ENCODE measurements at regions not wholly inside any gene's neighbourhood (a gene's known extent, or its start where the extent isn't known, plus 50 kb on each side); places are given as distances from the start of the nearest gene placed in this dataset.

DNA sequence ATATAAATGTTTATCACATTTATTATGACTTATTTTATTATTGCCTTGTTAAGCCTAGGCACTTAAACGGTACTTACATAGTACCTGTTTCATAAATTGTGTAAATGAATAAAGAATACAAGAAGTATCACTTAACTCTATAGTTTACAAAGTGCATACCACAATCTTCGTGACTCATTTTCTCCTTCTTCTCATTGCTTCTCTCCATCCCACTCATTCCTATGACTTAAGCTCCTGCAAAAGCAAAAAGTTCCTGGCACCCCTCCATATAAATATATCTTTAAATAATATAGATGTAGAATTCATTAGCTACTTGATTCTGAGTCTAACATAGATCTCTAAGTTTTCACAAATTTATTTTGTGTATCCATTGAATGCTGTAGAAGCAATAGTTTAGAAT is 1382.0 kb upstream of the CELF2 start:
- Histone ChIP-seq H3K27ac (ENCODE audit: low read length) (no peak overlapping the region), H3K9me3 (ENCODE audit: insufficient read depth, low read depth, low read length) (no peaks in the 10 kb centered on the region)

DNA sequence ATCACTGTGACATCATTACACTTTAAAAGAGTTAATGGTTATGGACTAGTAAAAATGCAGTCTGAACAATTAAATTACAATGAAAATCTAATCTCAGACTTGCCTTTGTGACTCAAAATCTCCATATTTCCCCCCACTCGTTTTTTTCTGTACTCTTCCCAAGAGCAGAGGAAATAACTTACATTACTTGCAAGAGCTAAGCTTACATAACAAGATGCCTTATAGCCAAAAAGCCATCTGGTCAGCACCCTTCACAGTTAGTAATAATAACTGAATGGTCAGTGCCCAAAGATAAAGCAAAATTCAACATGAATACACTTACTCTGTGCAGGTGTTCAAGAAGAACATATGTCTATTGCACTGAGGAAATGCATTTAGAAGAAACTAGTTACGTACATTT is 1381.5 kb upstream of the CELF2 start:
- no peaks in the 10 kb centered on the region for H3K36me3 ChIP-seq (ENCODE audit: insufficient read depth, low read depth, low read length)
- H3K27ac ChIP-seq (ENCODE audit: low read length), result no peak overlapping the region
- no peaks in the 10 kb centered on the region for H3K27me3 ChIP-seq (ENCODE audit: insufficient read depth, low read length)
- no peak overlapping the region for H3K9ac ChIP-seq (ENCODE audit: low read depth, low read length)
- no peaks in the 10 kb centered on the region for H3K4me1 ChIP-seq (ENCODE audit: insufficient read depth, low read length)
- H3K4me3 ChIP-seq (ENCODE audit: low read length), result no peak overlapping the region
- H3K9me3 ChIP-seq (ENCODE audit: insufficient read depth, low read depth, low read length), result no peaks in the 10 kb centered on the region

More for the DNA sequence above, 1382.0 kb upstream of the CELF2 start:
- Histone ChIP-seq H3K4me3 (ENCODE audit: low read length) (no peak overlapping the region), H3K27me3 (ENCODE audit: insufficient read depth, low read length) (no peaks in the 10 kb centered on the region), H3K4me1 (ENCODE audit: insufficient read depth, low read length) (no peaks in the 10 kb centered on the region), H3K36me3 (ENCODE audit: insufficient read depth, low read depth, low read length) (no peaks in the 10 kb centered on the region), H3K9ac (ENCODE audit: low read depth, low read length) (no peak overlapping the region)

GRCh38 chr10:9643782-9644181 is 1373.9 kb upstream of the CELF2 start:
- Histone ChIP-seq H3K27ac (ENCODE audit: low read length) (no peak overlapping the region), H3K9me3 (ENCODE audit: insufficient read depth, low read depth, low read length) (peaks cover 29% of the 10 kb centered on the region), H3K27me3 (ENCODE audit: insufficient read depth, low read length) (no peaks in the 10 kb centered on the region), H3K9ac (ENCODE audit: low read depth, low read length) (no peak overlapping the region), H3K4me1 (ENCODE audit: insufficient read depth, low read length) (peaks cover 5% of the 10 kb centered on the region; the same call in 1 of the 2 replicates), H3K4me3 (ENCODE audit: low read length) (no peak overlapping the region), H3K36me3 (ENCODE audit: insufficient read depth, low read depth, low read length) (no peaks in the 10 kb centered on the region)

GRCh38 chr10:9645404-9645803 is 1372.3 kb upstream of the CELF2 start:
- Histone ChIP-seq H3K4me3 (ENCODE audit: low read length) (no peak overlapping the region), H3K27ac (ENCODE audit: low read length) (no peak overlapping the region), H3K9me3 (ENCODE audit: insufficient read depth, low read depth, low read length) (peaks cover 29% of the 10 kb centered on the region), H3K4me1 (ENCODE audit: insufficient read depth, low read length) (peaks cover 5% of the 10 kb centered on the region; the same call in 1 of the 2 replicates), H3K36me3 (ENCODE audit: insufficient read depth, low read depth, low read length) (no peaks in the 10 kb centered on the region), H3K9ac (ENCODE audit: low read depth, low read length) (no peak overlapping the region), H3K27me3 (ENCODE audit: insufficient read depth, low read length) (no peaks in the 10 kb centered on the region)

DNA sequence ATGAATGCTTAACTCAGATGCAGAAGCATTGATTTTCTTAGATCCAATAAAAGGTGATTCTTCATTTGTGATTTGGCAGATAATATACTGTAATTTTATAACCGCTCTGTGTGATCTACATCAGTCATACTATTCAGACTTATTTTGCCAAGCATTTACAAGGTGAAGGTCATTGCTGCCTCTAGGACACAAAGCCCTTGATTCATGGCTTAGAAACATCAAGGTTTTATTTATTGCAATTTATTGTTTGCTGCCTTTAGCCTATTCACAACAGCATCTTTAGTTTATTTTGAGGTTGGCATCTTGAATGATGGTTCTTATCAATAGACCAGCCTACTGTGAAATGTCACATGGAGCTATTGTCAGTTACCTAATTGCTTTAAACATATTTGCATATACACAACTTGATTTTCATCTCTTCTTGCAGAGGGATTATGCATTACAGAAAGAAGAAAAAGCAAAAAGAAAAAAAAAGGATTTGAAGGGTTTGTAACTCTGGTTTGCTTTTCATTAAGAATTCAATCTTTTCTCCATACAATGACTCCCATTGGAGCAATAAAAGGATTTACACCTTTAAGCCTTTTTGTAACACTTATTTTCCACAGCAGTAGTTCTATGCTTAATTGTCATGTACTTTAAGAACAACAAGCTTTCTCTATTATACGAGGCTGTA is 1371.6 kb upstream of the CELF2 start:
- Histone ChIP-seq H3K9me3 (ENCODE audit: insufficient read depth, low read depth, low read length) (peaks cover 29% of the 10 kb centered on the region), H3K36me3 (ENCODE audit: insufficient read depth, low read depth, low read length) (no peaks in the 10 kb centered on the region), H3K27me3 (ENCODE audit: insufficient read depth, low read length) (no peaks in the 10 kb centered on the region)

DNA sequence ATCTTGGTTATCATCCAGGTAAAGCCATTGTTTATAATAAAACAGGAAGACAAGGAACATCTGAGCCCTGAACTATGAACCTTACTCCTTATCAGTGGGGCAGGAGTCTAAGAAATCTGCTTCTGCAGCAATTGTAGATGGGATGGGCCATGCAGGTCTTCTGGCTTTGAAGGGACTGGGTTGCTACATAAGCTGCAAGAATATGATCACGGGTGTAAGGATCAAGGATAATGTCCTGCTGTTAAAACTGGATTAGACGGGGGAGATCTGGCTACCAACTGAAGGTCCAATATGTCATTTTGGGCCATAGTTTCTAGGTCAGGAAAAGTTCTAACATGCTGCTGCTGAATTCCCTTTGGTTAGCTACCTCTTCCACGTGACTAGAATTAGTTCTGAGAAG is 1363.4 kb upstream of the CELF2 start:
- H3K27ac ChIP-seq (ENCODE audit: low read length), result no peak overlapping the region
- H3K4me3 ChIP-seq (ENCODE audit: low read length), result no peak overlapping the region
- H3K9ac ChIP-seq (ENCODE audit: low read depth, low read length), result no peak overlapping the region
- H3K4me1 ChIP-seq (ENCODE audit: insufficient read depth, low read length), result no peaks in the 10 kb centered on the region
- H3K9me3 ChIP-seq (ENCODE audit: insufficient read depth, low read depth, low read length), result no peaks in the 10 kb centered on the region
- no peaks in the 10 kb centered on the region for H3K36me3 ChIP-seq (ENCODE audit: insufficient read depth, low read depth, low read length)
- no peaks in the 10 kb centered on the region for H3K27me3 ChIP-seq (ENCODE audit: insufficient read depth, low read length)

More for the DNA sequence above, 1371.6 kb upstream of the CELF2 start:
- H3K4me3 ChIP-seq (ENCODE audit: low read length), result no peak overlapping the region
- H3K4me1 ChIP-seq (ENCODE audit: insufficient read depth, low read length), result peaks cover 5% of the 10 kb centered on the region; the same call in 1 of the 2 replicates
- H3K27ac ChIP-seq (ENCODE audit: low read length), result no peak overlapping the region
- H3K9ac ChIP-seq (ENCODE audit: low read depth, low read length), result no peak overlapping the region

DNA sequence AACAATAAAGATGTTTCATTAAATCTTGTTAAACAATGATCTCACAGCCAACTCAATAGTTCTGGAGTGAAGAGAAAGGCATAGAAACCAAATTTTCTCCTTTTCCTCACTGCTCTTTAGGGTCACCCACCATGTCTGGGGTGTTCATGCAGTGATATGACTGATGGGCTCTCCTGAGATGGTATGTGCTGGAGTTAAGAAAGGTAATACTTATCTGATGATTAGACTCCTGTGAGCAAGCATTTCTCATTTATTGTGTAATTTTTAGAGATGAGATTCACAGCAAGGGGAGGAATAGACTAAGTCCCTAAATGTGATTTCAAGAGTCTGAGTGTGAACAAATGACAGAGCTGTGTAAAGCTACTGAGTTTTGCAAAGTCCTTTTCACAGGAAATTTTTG is 1361.3 kb upstream of the CELF2 start:
- H3K9ac ChIP-seq (ENCODE audit: low read depth, low read length), result no peak overlapping the region
- no peaks in the 10 kb centered on the region for H3K27me3 ChIP-seq (ENCODE audit: insufficient read depth, low read length)
- H3K27ac ChIP-seq (ENCODE audit: low read length), result no peak overlapping the region
- no peaks in the 10 kb centered on the region for H3K4me1 ChIP-seq (ENCODE audit: insufficient read depth, low read length)
- no peaks in the 10 kb centered on the region for H3K36me3 ChIP-seq (ENCODE audit: insufficient read depth, low read depth, low read length)
- no peak overlapping the region for H3K4me3 ChIP-seq (ENCODE audit: low read length)
- H3K9me3 ChIP-seq (ENCODE audit: insufficient read depth, low read depth, low read length), result no peaks in the 10 kb centered on the region

- no peak overlapping the region for H3K9ac ChIP-seq (ENCODE audit: low read depth, low read length)
- no peak overlapping the region for H3K4me3 ChIP-seq (ENCODE audit: low read length)
- no peak overlapping the region for H3K27ac ChIP-seq (ENCODE audit: low read length)
- H3K9me3 ChIP-seq (ENCODE audit: insufficient read depth, low read depth, low read length), result no peaks in the 10 kb centered on the region
- H3K36me3 ChIP-seq (ENCODE audit: insufficient read depth, low read depth, low read length), result no peaks in the 10 kb centered on the region
- H3K27me3 ChIP-seq (ENCODE audit: insufficient read depth, low read length), result no peaks in the 10 kb centered on the region
- H3K4me1 ChIP-seq (ENCODE audit: insufficient read depth, low read length), result no peaks in the 10 kb centered on the region
These were observed 1360.7 kb upstream of the CELF2 start for GRCh38 chr10:9656996-9657395.

- H3K9me3 ChIP-seq (ENCODE audit: insufficient read depth, low read depth, low read length), result no peaks in the 10 kb centered on the region
- H3K9ac ChIP-seq (ENCODE audit: low read depth, low read length), result no peak overlapping the region
- H3K4me3 ChIP-seq (ENCODE audit: low read length), result no peak overlapping the region
- no peaks in the 10 kb centered on the region for H3K27me3 ChIP-seq (ENCODE audit: insufficient read depth, low read length)
- no peaks in the 10 kb centered on the region for H3K36me3 ChIP-seq (ENCODE audit: insufficient read depth, low read depth, low read length)
- H3K27ac ChIP-seq (ENCODE audit: low read length), result no peak overlapping the region
- no peaks in the 10 kb centered on the region for H3K4me1 ChIP-seq (ENCODE audit: insufficient read depth, low read length)
These were observed 1360.1 kb upstream of the CELF2 start for GRCh38 chr10:9657530-9657929.

DNA sequence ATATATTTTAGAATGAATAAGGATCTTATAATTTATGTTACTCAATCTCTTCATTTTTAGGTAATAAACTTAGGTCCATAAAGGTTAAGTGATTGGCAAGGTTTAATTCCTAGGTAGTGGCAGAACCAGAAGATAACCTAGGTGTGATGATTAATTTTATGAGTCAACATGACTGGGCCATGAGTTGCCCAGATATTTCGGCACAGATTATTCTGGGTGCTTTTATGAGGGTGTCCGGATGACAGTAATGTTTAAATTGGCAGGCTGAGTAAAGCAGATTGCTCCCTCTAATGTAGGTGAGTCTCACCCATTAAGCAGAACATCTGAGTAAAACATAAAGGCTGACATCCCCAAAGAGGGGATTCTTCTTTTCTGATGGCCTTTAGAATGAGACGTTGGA is 1349.3 kb upstream of the CELF2 start:
- H3K27ac ChIP-seq (ENCODE audit: low read length), result no peak overlapping the region
- H3K4me1 ChIP-seq (ENCODE audit: insufficient read depth, low read length), result peaks cover 5% of the 10 kb centered on the region; the same call in 1 of the 2 replicates
- no peaks in the 10 kb centered on the region for H3K27me3 ChIP-seq (ENCODE audit: insufficient read depth, low read length)
- no peak overlapping the region for H3K9ac ChIP-seq (ENCODE audit: low read depth, low read length)
- no peaks in the 10 kb centered on the region for H3K9me3 ChIP-seq (ENCODE audit: insufficient read depth, low read depth, low read length)
- H3K4me3 ChIP-seq (ENCODE audit: low read length), result no peak overlapping the region
- H3K36me3 ChIP-seq (ENCODE audit: insufficient read depth, low read depth, low read length), result no peaks in the 10 kb centered on the region

GRCh38 chr10:9670911-9671310 is 1346.8 kb upstream of the CELF2 start:
- H3K27me3 ChIP-seq (ENCODE audit: insufficient read depth, low read length), result no peaks in the 10 kb centered on the region
- H3K9me3 ChIP-seq (ENCODE audit: insufficient read depth, low read depth, low read length), result no peaks in the 10 kb centered on the region
- no peaks in the 10 kb centered on the region for H3K36me3 ChIP-seq (ENCODE audit: insufficient read depth, low read depth, low read length)
- no peak overlapping the region for H3K9ac ChIP-seq (ENCODE audit: low read depth, low read length)
- H3K4me3 ChIP-seq (ENCODE audit: low read length), result no peak overlapping the region
- H3K4me1 ChIP-seq (ENCODE audit: insufficient read depth, low read length), result peaks cover 5% of the 10 kb centered on the region; the same call in 1 of the 2 replicates
- no peak overlapping the region for H3K27ac ChIP-seq (ENCODE audit: low read length)

DNA sequence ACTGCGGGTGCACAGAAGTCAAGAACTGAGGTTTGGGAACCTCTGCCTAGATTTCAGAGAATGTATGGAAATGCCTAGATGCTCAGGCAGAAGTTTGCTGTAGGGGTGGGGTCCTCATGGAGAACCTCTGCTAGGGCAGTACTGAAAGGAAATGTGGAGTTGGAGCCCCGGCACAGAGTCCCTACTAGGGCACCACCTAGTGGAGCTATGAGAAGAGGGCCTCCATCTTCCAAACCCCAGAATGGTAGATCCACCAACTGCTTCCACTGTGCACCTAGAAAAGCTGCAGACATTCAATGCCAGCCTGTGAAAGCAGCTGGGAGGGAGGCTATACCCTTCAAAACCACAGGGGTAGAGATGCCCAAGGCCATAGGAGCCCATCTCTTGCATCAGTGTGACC is 1336.0 kb upstream of the CELF2 start:
- H3K9ac ChIP-seq (ENCODE audit: low read depth, low read length), result no peak overlapping the region
- H3K36me3 ChIP-seq (ENCODE audit: insufficient read depth, low read depth, low read length), result no peaks in the 10 kb centered on the region
- H3K27ac ChIP-seq (ENCODE audit: low read length), result no peak overlapping the region
- H3K4me3 ChIP-seq (ENCODE audit: low read length), result no peak overlapping the region
- H3K27me3 ChIP-seq (ENCODE audit: insufficient read depth, low read length), result no peaks in the 10 kb centered on the region
- peaks cover 21% of the 10 kb centered on the region for H3K9me3 ChIP-seq (ENCODE audit: insufficient read depth, low read depth, low read length)
- no peaks in the 10 kb centered on the region for H3K4me1 ChIP-seq (ENCODE audit: insufficient read depth, low read length)
